Calu3 (cell line): ENCODE measurements at regions not wholly inside any gene's neighbourhood (a gene's known extent, or its start where the extent isn't known, plus 50 kb on each side); places are given as distances from the start of the nearest gene placed in this dataset.

Experiments
- BruUV-seq: library from RNA; stranded (reverse); fragments of 400-500 nt; replicated peaks from 2 replicates; lab custom pipeline; 2021; lab: Mats Ljungman, UMichigan
- CTCF ChIA-PET: fragments of 300-600 bp; sonication (Branson Sonifier 250); formaldehyde crosslinking; loops from one replicate; lab custom pipeline; 2022; ENCODE audit warnings: antibody characterized with exemption; lab: Charles Lee
- DNase-seq: peaks from one replicate; pipeline ENCODE4 v3.0.0; 2022
- H3K27ac Mint-ChIP-seq: one replicate; pipeline ENCODE4 v1.8.0; 2022; ENCODE audit warnings: mixed read lengths; ENCODE audit not compliant: unreplicated experiment
- H3K27me3 Mint-ChIP-seq: one replicate; pipeline ENCODE4 v1.8.0; 2022; ENCODE audit warnings: mixed read lengths; ENCODE audit not compliant: unreplicated experiment
- H3K36me3 Mint-ChIP-seq: one replicate; pipeline ENCODE4 v1.8.0; 2022; ENCODE audit warnings: mild to moderate bottlenecking, moderate library complexity, mixed read lengths; ENCODE audit not compliant: insufficient read depth, unreplicated experiment
- H3K4me1 Mint-ChIP-seq: one replicate; pipeline ENCODE4 v1.8.0; 2022; ENCODE audit warnings: mild to moderate bottlenecking, low read depth, mixed read lengths; ENCODE audit not compliant: unreplicated experiment
- H3K4me3 Mint-ChIP-seq: one replicate; pipeline ENCODE4 v1.8.0; 2022; ENCODE audit warnings: mild to moderate bottlenecking, low read depth, moderate library complexity, mixed read lengths; ENCODE audit not compliant: unreplicated experiment
- H3K9me3 Mint-ChIP-seq: one replicate; pipeline ENCODE4 v1.8.0; 2022; ENCODE audit warnings: low read depth, mixed read lengths; ENCODE audit not compliant: unreplicated experiment
- intact Hi-C: fragments of 100-400 bp; cut with micrococcal nuclease; formaldehyde crosslinking; loops from one replicate; pipeline ENCODE4 v1.10.0; 2022; ENCODE audit not compliant: unreplicated experiment
- TF ChIP-seq, protein P1 (sequence below): fragments of 200-600 bp; IDR thresholded peaks from one replicate; pipeline ENCODE4 v1.8.0; 2022; ENCODE audit warnings: antibody characterized with exemption; ENCODE audit not compliant: unreplicated experiment

DNA sequence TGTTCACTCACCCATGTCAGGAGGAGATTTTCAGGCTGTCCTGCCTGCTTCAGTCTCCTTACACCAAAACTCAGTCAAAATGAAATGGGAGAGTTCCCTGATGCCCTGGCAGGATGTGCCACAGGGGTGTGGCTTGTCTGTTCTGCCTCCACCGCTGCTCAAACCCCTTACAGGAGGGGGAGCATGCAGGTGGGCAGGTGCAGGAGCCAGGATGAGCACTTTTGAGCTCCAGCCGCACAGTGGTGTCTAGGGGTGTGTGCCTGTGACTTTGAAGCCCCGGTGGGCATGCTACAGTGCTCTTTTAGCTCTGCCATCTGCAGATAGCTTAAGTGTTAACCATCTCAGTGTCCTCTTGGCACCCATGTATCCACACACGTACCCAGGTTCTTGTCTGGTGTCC is 71.9 kb upstream of the IPO5 start:
- Mint-ChIP-seq H3K9me3 (no peaks in the 10 kb centered on the region), H3K36me3 (no peaks in the 10 kb centered on the region), H3K27ac (no peak overlapping the region), H3K27me3 (peaks cover 30% of the 10 kb centered on the region), H3K4me1 (no peaks in the 10 kb centered on the region), H3K4me3 (no peak overlapping the region)
- intact Hi-C loops = no loop called here
- CTCF ChIA-PET = no interaction called here
- no TSS peak for BruUV-seq
- TF ChIP-seq, protein P1, sequence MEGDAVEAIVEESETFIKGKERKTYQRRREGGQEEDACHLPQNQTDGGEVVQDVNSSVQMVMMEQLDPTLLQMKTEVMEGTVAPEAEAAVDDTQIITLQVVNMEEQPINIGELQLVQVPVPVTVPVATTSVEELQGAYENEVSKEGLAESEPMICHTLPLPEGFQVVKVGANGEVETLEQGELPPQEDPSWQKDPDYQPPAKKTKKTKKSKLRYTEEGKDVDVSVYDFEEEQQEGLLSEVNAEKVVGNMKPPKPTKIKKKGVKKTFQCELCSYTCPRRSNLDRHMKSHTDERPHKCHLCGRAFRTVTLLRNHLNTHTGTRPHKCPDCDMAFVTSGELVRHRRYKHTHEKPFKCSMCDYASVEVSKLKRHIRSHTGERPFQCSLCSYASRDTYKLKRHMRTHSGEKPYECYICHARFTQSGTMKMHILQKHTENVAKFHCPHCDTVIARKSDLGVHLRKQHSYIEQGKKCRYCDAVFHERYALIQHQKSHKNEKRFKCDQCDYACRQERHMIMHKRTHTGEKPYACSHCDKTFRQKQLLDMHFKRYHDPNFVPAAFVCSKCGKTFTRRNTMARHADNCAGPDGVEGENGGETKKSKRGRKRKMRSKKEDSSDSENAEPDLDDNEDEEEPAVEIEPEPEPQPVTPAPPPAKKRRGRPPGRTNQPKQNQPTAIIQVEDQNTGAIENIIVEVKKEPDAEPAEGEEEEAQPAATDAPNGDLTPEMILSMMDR = no peak
- no peak for DNase-seq

GRCh38 chr13:97883396-97883795 is 70.1 kb upstream of the IPO5 start:
- H3K27me3 Mint-ChIP-seq = peaks cover 42% of the 10 kb centered on the region
- CTCF ChIA-PET = no interaction called here
- intact Hi-C loops = no loop called here
- H3K36me3 Mint-ChIP-seq = no peaks in the 10 kb centered on the region
- TF ChIP-seq, protein P1 = no peak
- no peaks in the 10 kb centered on the region for H3K9me3 Mint-ChIP-seq
- no peaks in the 10 kb centered on the region for H3K4me1 Mint-ChIP-seq
- no TSS peak for BruUV-seq
- H3K27ac Mint-ChIP-seq = no peak overlapping the region
- DNase-seq = no peak
- H3K4me3 Mint-ChIP-seq = no peak overlapping the region

DNA sequence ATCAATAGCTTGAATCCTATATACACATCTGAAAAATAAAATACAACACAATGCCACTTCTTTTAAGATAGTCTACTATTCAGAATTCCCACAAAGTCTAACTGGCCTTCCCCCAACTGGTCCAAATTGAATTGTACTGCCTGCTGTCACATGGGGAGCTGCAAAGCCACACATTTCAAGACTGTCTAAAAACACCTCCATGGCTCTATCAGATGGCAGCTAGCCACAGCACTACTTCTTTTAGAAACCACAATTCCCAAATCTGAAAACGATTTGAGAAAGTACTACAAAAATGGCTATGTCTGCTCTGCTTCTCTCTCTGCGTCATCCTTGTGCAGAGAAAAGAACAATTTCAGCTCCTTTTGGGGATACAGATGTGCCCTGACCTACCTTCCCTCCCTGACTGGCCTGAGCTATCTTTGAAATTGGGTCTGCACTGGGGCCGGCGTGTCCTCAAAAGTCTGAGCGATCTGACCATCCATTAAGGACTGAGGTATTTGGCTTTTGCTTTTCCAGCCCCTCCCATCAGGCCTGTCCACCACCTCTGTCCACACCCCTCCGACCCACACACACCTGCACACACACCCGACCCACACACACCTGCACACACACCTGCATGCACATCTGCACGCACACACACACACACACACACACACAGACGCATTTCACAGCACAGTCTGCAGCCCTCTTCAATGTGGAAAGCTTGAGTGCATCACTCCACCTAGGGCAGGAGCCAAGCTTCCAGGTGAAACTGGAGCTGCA is 68.6 kb upstream of the IPO5 start:
- peaks cover 42% of the 10 kb centered on the region for H3K27me3 Mint-ChIP-seq
- H3K9me3 Mint-ChIP-seq = no peaks in the 10 kb centered on the region
- DNase-seq = no peak
- no peaks in the 10 kb centered on the region for H3K4me1 Mint-ChIP-seq
- CTCF ChIA-PET = no interaction called here
- no peak overlapping the region for H3K27ac Mint-ChIP-seq
- H3K4me3 Mint-ChIP-seq = no peak overlapping the region
- intact Hi-C loops = no loop called here
- no peaks in the 10 kb centered on the region for H3K36me3 Mint-ChIP-seq
- BruUV-seq = no TSS peak
- TF ChIP-seq, protein P1 = no peak

DNA sequence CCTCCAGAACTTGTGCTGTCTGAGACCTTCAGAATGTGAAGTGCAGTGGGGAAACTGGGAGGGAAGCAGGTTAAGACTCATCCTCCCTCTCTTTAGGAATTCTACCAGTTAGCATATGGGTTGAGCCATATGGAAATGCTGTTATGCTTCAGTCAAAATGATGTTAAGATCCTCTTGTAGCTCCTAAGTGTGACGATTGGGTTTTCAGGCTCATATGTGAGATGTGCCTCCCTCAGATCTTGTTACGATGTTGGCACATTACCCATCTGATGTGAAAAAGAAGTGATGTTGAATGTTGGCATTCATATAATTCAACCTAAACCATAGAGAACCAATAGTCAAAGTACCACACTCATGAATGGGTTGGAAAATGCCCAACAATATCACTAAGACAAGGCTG is 67.8 kb upstream of the IPO5 start:
- intact Hi-C loops = no loop called here
- no peaks in the 10 kb centered on the region for H3K36me3 Mint-ChIP-seq
- TF ChIP-seq, protein P1 = no peak
- H3K9me3 Mint-ChIP-seq = no peaks in the 10 kb centered on the region
- H3K4me1 Mint-ChIP-seq = no peaks in the 10 kb centered on the region
- CTCF ChIA-PET = no interaction called here
- peaks cover 42% of the 10 kb centered on the region for H3K27me3 Mint-ChIP-seq
- no TSS peak for BruUV-seq
- no peak overlapping the region for H3K4me3 Mint-ChIP-seq
- H3K27ac Mint-ChIP-seq = no peak overlapping the region
- no peak for DNase-seq
